Astrocyte (in vitro differentiated cells and primary cell): ENCODE measurements at regions not wholly inside any gene's neighbourhood (a gene's known extent, or its start where the extent isn't known, plus 50 kb on each side); places are given as distances from the start of the nearest gene placed in this dataset.

Experiments
- CTCF ChIP-seq: IDR thresholded peaks from 2 replicates; pipeline ENCODE4 v1.5.1; 2011; ENCODE audit warnings: low read depth, mild to moderate bottlenecking, inconsistent platforms, low read length, moderate library complexity; ENCODE audit not compliant: insufficient read depth
- EZH2 ChIP-seq: IDR thresholded peaks from 2 replicates; pipeline ENCODE4 v1.6.1; 2012; ENCODE audit warnings: mild to moderate bottlenecking, low read length, inconsistent platforms; ENCODE audit not compliant: insufficient read depth

DNA sequence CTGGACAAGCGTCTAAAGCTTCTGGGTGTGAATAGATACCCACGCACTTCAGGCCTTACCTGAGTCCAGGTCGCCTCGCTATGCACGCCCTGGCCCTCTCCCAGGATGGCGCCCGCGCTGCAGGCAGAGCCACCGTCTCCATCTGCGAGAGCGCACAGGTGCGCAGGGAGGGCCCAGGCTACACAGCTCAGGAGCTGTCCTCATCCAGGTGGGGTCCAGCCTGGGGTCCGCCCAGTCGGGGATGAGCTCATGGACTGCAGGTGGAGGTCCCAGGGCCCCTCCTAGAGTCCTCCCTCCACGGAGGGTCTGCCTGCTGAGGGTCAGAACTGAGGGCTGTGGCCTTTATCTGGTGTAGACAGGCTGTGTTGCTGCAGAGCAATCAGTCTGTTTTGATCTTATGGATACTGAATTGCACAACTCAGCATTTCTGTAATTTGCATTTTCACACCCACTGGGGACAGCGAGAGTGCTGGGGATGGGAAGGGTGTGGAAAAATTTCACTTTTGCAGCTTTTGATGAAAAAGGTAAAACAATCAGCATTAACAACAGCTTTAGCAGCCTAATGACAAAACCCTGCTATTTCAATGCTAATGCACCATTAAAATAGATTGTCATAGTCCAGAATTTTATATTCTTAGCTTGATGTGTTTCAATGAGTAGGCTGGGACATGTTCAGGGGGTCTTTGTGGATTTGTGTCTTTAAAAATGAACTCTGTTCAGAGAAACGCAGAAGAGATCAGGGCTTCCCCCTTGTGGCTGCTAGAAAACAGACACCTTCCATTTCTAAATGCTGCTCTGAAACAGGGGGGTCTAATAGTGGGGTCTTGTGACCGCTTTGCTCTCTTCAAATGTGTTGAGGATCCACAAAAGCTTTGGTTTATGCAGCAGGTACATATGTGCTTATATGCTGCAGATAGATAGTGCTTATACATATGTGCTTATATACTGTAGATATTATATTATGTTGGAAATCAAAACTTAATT is 77.8 kb upstream of the PHACTR3 start:
- TF ChIP-seq CTCF, result peak; percentile 24
- TF ChIP-seq EZH2, result no peak
